Neural cell (in vitro differentiated cells): ENCODE measurements at regions not wholly inside any gene's neighbourhood (a gene's known extent, or its start where the extent isn't known, plus 50 kb on each side); places are given as distances from the start of the nearest gene placed in this dataset.

ENCODE experiments used
- H2AFZ ChIP-seq: fragments of 200-600, 300-800 bp; sonication (generic), shearing (Covaris generic); 2 replicates; pipeline ENCODE4 v1.6.0; 2014; ENCODE audit warnings: low read depth, mild to moderate bottlenecking, antibody characterized with exemption, low read length, moderate library complexity
- H3F3A ChIP-seq: fragments of 200-600 bp; shearing (Covaris generic); 2 replicates; pipeline ENCODE4 v1.6.1; 2016; ENCODE audit warnings: mild to moderate bottlenecking, moderate library complexity, mixed read lengths, antibody characterized with exemption, low read length; ENCODE audit not compliant: insufficient read depth, poor library complexity, severe bottlenecking
- H3K27ac ChIP-seq: fragments of 200-600, 300-800 bp; sonication (generic), shearing (Covaris generic); 2 replicates; pipeline ENCODE4 v1.5.1; 2014; ENCODE audit warnings: mild to moderate bottlenecking, low read length, moderate library complexity
- H3K27me3 ChIP-seq: fragments of 300-800, 200-600 bp; sonication (generic), shearing (Covaris generic); 2 replicates; pipeline ENCODE4 v1.6.0; 2014; ENCODE audit warnings: mild to moderate bottlenecking, low read depth, low read length, moderate library complexity; ENCODE audit not compliant: insufficient read depth
- H3K36me3 ChIP-seq: fragments of 300-800, 200-600 bp; sonication (generic), shearing (Covaris generic); 2 replicates; pipeline ENCODE4 v1.5.1; 2014; ENCODE audit warnings: mild to moderate bottlenecking, antibody characterized with exemption, low read length, moderate library complexity; ENCODE audit not compliant: insufficient read depth
- H3K4me2 ChIP-seq: fragments of 300-800, 200-600 bp; sonication (generic), shearing (Covaris generic); 2 replicates; pipeline ENCODE4 v1.6.0; 2014; ENCODE audit warnings: mild to moderate bottlenecking, low read length
- H3K4me3 ChIP-seq: fragments of 300-800, 200-600 bp; sonication (generic), shearing (Covaris generic); 2 replicates; pipeline ENCODE4 v1.5.1; 2014; ENCODE audit warnings: mild to moderate bottlenecking, low read length, moderate library complexity
- H3K79me2 ChIP-seq: fragments of 200-600 bp; shearing (Covaris generic); replicated peaks from 2 replicates; pipeline ENCODE4 v1.6.0; 2014; ENCODE audit warnings: mild to moderate bottlenecking, low read length, moderate library complexity; ENCODE audit not compliant: insufficient read depth
- H3K9ac ChIP-seq: fragments of 300-800, 200-600 bp; sonication (generic), shearing (Covaris generic); 2 replicates; pipeline ENCODE4 v1.6.1; 2016; ENCODE audit warnings: mild to moderate bottlenecking, low read length, mixed read lengths
- H3K9me2 ChIP-seq: fragments of 200-600 bp; shearing (Covaris generic); 2 replicates; pipeline ENCODE4 v1.6.1; 2016; ENCODE audit warnings: mild to moderate bottlenecking, low read length, mixed read lengths; ENCODE audit not compliant: insufficient read depth
- H3K9me3 ChIP-seq: fragments of 200-600, 300-800 bp; sonication (generic), shearing (Covaris generic); 2 replicates; pipeline ENCODE4 v1.6.1; 2016; ENCODE audit warnings: mild to moderate bottlenecking, mixed run types, low read length, moderate library complexity, mixed read lengths
- H4K20me1 ChIP-seq: fragments of 200-600 bp; shearing (Covaris generic); 2 replicates; pipeline ENCODE4 v1.6.1; 2016; ENCODE audit warnings: mild to moderate bottlenecking, mixed run types; ENCODE audit not compliant: insufficient read depth
- CTCF ChIP-seq: fragments of 450-650 bp; IDR thresholded peaks from 2 replicates; pipeline ENCODE4 v1.5.1; 2014; ENCODE audit warnings: antibody characterized with exemption, mild to moderate bottlenecking, moderate library complexity; ENCODE audit not compliant: poor library complexity, severe bottlenecking
- EP300 ChIP-seq: fragments of 450-650 bp; conservative IDR thresholded peaks from 2 replicates; pipeline ENCODE4 v1.6.1; 2014; ENCODE audit warnings: antibody characterized with exemption, mild to moderate bottlenecking, moderate library complexity; ENCODE audit not compliant: poor library complexity, severe bottlenecking
- EZH2 ChIP-seq: fragments of 200-600, 300-800 bp; shearing (Covaris generic), sonication (generic); IDR thresholded peaks from 2 replicates; pipeline ENCODE4 v1.6.1; 2014; ENCODE audit warnings: antibody characterized with exemption, low read length, borderline replicate concordance, mild to moderate bottlenecking; ENCODE audit not compliant: insufficient read depth, poor library complexity, severe bottlenecking
- MXI1 ChIP-seq: fragments of 450-650 bp; conservative IDR thresholded peaks from 2 replicates; pipeline ENCODE4 v1.6.1; 2014; ENCODE audit warnings: antibody characterized with exemption, mild to moderate bottlenecking; ENCODE audit not compliant: poor library complexity, severe bottlenecking
- POLR2AphosphoS5 ChIP-seq: IDR thresholded peaks from 2 replicates; pipeline ENCODE4 v1.6.1; 2012
- RAD21 ChIP-seq: fragments of 450-650 bp; conservative IDR thresholded peaks from 2 replicates; pipeline ENCODE4 v1.6.1; 2014; ENCODE audit warnings: antibody characterized with exemption, mild to moderate bottlenecking, moderate library complexity
- REST ChIP-seq: IDR thresholded peaks from 2 replicates; pipeline ENCODE4 v1.6.1; 2012; ENCODE audit warnings: borderline replicate concordance
- SMC3 ChIP-seq: fragments of 450-650 bp; conservative IDR thresholded peaks from 2 replicates; pipeline ENCODE4 v1.6.1; 2014; ENCODE audit warnings: antibody characterized with exemption, mild to moderate bottlenecking, moderate library complexity; ENCODE audit not compliant: poor library complexity
- TAF1 ChIP-seq: IDR thresholded peaks from 2 replicates; pipeline ENCODE4 v1.6.1; 2012; ENCODE audit warnings: low read depth

- Histone ChIP-seq H2AFZ (no peak overlapping the region), H3K9me3 (no peaks in the 10 kb centered on the region), H4K20me1 (no peaks in the 10 kb centered on the region), H3K36me3 (no peaks in the 10 kb centered on the region), H3K9ac (no peak overlapping the region), H3K79me2 (no peaks in the 10 kb centered on the region), H3K27me3 (no peaks in the 10 kb centered on the region), H3K27ac (no peak overlapping the region), H3K9me2 (no peaks in the 10 kb centered on the region), H3K4me2 (no peak overlapping the region), H3F3A (no peaks in the 10 kb centered on the region), H3K4me3 (no peak overlapping the region)
- TF ChIP-seq POLR2AphosphoS5 (no peak), CTCF (no peak), EZH2 (no peak), REST (no peak), TAF1 (no peak), SMC3 (no peak)
Observed at GRCh38 chrX:125382148-125382628, 62.5 kb downstream of the TEX13C start.

- no peak overlapping the region for H2AFZ ChIP-seq
- H3F3A ChIP-seq: no peaks in the 10 kb centered on the region
- H3K9me2 ChIP-seq: no peaks in the 10 kb centered on the region
- H3K27ac ChIP-seq: no peak overlapping the region
- no peak for TF ChIP-seq POLR2AphosphoS5
- no peak for TF ChIP-seq MXI1
- TF ChIP-seq EP300: no peak
- TF ChIP-seq CTCF: no peak
- no peak for TF ChIP-seq RAD21
- no peak for TF ChIP-seq TAF1
- H3K4me3 ChIP-seq: no peak overlapping the region
- no peak overlapping the region for H3K9ac ChIP-seq
- no peaks in the 10 kb centered on the region for H3K36me3 ChIP-seq
- no peaks in the 10 kb centered on the region for H3K9me3 ChIP-seq
- no peaks in the 10 kb centered on the region for H4K20me1 ChIP-seq
- no peaks in the 10 kb centered on the region for H3K79me2 ChIP-seq
- H3K4me2 ChIP-seq: no peak overlapping the region
- H3K27me3 ChIP-seq: no peaks in the 10 kb centered on the region
Observed at GRCh38 chrX:125382889-125383288, 63.2 kb downstream of the TEX13C start.
